HEK293 (cell line): ENCODE measurements at regions not wholly inside any gene's neighbourhood (a gene's known extent, or its start where the extent isn't known, plus 50 kb on each side); places are given as distances from the start of the nearest gene placed in this dataset.

Source experiments
- MYNN ChIP-seq: fragments of 450-650 bp; formaldehyde crosslinking; IDR thresholded peaks from 2 replicates; pipeline ENCODE4 v1.5.1; 2016; ENCODE audit warnings: missing biosample characterization, missing genetic modification characterization, borderline replicate concordance
- SALL2 ChIP-seq: fragments of 450-650 bp; formaldehyde crosslinking; IDR thresholded peaks from 2 replicates; pipeline ENCODE4 v1.5.0; 2017; ENCODE audit warnings: missing biosample characterization, mild to moderate bottlenecking, missing genetic modification characterization, borderline replicate concordance
- ZNF221 ChIP-seq: fragments of 450-650 bp; formaldehyde crosslinking; IDR thresholded peaks from 2 replicates; pipeline ENCODE4 v1.5.1; 2017; ENCODE audit warnings: missing biosample characterization, missing genetic modification characterization, borderline replicate concordance
- ZNF24 ChIP-seq: fragments of 450-650 bp; formaldehyde crosslinking; IDR thresholded peaks from 2 replicates; pipeline ENCODE4 v1.5.1; 2016; ENCODE audit warnings: missing biosample characterization, missing genetic modification characterization
- ZNF350 ChIP-seq: fragments of 450-650 bp; formaldehyde crosslinking; IDR thresholded peaks from 2 replicates; pipeline ENCODE4 v1.5.0; 2017; ENCODE audit warnings: missing biosample characterization, mild to moderate bottlenecking, missing genetic modification characterization
- ZNF549 ChIP-seq: fragments of 450-650 bp; IDR thresholded peaks from 2 replicates; pipeline ENCODE4 v1.5.1; 2018; ENCODE audit warnings: missing biosample characterization, missing genetic modification characterization, mild to moderate bottlenecking, inconsistent platforms, moderate library complexity
- ZNF830 ChIP-seq: fragments of 450-650 bp; IDR thresholded peaks from 2 replicates; pipeline ENCODE4 v1.5.0; 2018; ENCODE audit warnings: missing biosample characterization, missing genetic modification characterization, low read depth, mild to moderate bottlenecking, moderate library complexity
- ZSCAN30 ChIP-seq: fragments of 450-650 bp; IDR thresholded peaks from 2 replicates; pipeline ENCODE4 v1.5.1; 2018; ENCODE audit warnings: missing biosample characterization, mild to moderate bottlenecking, missing genetic modification characterization, moderate library complexity
- TF ChIP-seq, protein P1 (sequence below): fragments of 450-650 bp; formaldehyde crosslinking; IDR thresholded peaks from 2 replicates; pipeline ENCODE4 v1.5.1; 2016; ENCODE audit warnings: missing biosample characterization, missing genetic modification characterization
- TF ChIP-seq, protein P2 (sequence below): fragments of 450-650 bp; formaldehyde crosslinking; IDR thresholded peaks from 2 replicates; pipeline ENCODE4 v1.5.1; 2016; ENCODE audit warnings: missing biosample characterization, missing genetic modification characterization
- TF ChIP-seq, protein P3 (sequence below): fragments of 450-650 bp; IDR thresholded peaks from 2 replicates; pipeline ENCODE4 v1.5.1; 2018; ENCODE audit warnings: missing biosample characterization, mild to moderate bottlenecking, missing genetic modification characterization
- TF ChIP-seq, protein P4 (sequence below): fragments of 450-650 bp; formaldehyde crosslinking; IDR thresholded peaks from 2 replicates; pipeline ENCODE4 v1.5.1; 2017; ENCODE audit warnings: missing biosample characterization, missing genetic modification characterization

DNA sequence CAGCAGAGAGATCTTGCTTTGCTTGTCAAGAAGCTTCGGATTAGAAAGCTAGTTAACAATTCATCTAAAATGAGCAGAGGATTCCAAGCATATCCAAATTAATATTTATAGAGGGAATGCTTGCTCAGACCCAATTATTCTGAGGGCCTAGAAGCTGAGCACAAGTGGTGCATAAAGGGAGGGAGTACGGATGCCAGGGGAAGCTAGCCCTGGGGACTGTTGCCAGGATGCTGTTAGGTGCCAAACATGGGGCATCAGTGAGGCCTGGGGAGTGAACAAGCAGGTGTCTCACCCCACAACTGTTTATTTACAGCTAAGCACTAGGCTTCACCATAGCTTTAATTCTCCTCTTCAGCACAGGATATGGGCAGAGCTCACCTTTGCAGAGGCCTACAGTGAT is 684.1 kb upstream of the C16orf82 start:
- TF ChIP-seq MYNN (tag by site-specific recombination) (no peak), ZSCAN30 (tag by site-specific recombination) (no peak), ZNF830 (tag by site-specific recombination) (no peak), ZNF549 (tag by site-specific recombination) (no peak), ZNF350 (tag by site-specific recombination) (no peak), SALL2 (tag by site-specific recombination) (no peak), ZNF221 (tag by site-specific recombination) (no peak), ZNF24 (tag by site-specific recombination) (no peak)
- TF ChIP-seq, protein P1, sequence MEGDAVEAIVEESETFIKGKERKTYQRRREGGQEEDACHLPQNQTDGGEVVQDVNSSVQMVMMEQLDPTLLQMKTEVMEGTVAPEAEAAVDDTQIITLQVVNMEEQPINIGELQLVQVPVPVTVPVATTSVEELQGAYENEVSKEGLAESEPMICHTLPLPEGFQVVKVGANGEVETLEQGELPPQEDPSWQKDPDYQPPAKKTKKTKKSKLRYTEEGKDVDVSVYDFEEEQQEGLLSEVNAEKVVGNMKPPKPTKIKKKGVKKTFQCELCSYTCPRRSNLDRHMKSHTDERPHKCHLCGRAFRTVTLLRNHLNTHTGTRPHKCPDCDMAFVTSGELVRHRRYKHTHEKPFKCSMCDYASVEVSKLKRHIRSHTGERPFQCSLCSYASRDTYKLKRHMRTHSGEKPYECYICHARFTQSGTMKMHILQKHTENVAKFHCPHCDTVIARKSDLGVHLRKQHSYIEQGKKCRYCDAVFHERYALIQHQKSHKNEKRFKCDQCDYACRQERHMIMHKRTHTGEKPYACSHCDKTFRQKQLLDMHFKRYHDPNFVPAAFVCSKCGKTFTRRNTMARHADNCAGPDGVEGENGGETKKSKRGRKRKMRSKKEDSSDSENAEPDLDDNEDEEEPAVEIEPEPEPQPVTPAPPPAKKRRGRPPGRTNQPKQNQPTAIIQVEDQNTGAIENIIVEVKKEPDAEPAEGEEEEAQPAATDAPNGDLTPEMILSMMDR: no peak
- TF ChIP-seq, protein P2, sequence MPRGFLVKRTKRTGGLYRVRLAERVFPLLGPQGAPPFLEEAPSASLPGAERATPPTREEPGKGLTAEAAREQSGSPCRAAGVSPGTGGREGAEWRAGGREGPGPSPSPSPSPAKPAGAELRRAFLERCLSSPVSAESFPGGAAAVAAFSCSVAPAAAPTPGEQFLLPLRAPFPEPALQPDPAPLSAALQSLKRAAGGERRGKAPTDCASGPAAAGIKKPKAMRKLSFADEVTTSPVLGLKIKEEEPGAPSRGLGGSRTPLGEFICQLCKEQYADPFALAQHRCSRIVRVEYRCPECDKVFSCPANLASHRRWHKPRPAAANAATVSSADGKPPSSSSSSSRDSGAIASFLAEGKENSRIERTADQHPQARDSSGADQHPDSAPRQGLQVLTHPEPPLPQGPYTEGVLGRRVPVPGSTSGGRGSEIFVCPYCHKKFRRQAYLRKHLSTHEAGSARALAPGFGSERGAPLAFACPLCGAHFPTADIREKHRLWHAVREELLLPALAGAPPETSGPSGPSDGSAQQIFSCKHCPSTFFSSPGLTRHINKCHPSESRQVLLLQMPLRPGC (tag by site-specific recombination): no peak
- TF ChIP-seq, protein P3, sequence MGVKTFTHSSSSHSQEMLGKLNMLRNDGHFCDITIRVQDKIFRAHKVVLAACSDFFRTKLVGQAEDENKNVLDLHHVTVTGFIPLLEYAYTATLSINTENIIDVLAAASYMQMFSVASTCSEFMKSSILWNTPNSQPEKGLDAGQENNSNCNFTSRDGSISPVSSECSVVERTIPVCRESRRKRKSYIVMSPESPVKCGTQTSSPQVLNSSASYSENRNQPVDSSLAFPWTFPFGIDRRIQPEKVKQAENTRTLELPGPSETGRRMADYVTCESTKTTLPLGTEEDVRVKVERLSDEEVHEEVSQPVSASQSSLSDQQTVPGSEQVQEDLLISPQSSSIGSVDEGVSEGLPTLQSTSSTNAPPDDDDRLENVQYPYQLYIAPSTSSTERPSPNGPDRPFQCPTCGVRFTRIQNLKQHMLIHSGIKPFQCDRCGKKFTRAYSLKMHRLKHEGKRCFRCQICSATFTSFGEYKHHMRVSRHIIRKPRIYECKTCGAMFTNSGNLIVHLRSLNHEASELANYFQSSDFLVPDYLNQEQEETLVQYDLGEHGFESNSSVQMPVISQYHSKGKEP: no peak
- TF ChIP-seq, protein P4, sequence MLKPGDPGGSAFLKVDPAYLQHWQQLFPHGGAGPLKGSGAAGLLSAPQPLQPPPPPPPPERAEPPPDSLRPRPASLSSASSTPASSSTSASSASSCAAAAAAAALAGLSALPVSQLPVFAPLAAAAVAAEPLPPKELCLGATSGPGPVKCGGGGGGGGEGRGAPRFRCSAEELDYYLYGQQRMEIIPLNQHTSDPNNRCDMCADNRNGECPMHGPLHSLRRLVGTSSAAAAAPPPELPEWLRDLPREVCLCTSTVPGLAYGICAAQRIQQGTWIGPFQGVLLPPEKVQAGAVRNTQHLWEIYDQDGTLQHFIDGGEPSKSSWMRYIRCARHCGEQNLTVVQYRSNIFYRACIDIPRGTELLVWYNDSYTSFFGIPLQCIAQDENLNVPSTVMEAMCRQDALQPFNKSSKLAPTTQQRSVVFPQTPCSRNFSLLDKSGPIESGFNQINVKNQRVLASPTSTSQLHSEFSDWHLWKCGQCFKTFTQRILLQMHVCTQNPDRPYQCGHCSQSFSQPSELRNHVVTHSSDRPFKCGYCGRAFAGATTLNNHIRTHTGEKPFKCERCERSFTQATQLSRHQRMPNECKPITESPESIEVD (tag by site-specific recombination): no peak
